GM18508 (cell line): ENCODE measurements at regions not wholly inside any gene's neighbourhood (a gene's known extent, or its start where the extent isn't known, plus 50 kb on each side); places are given as distances from the start of the nearest gene placed in this dataset.

Experiments
- ATAC-seq: cut with Tn5 transposase; IDR thresholded peaks from one replicate; pipeline ENCODE4 v1.9.1; 2021; ENCODE audit warnings: moderate number of reproducible peaks; ENCODE audit not compliant: insufficient read depth, unreplicated experiment

- ATAC-seq, result no peak
Observed at GRCh38 chr4:14184767-14185166, 557.2 kb upstream of the BOD1L1 start.

GRCh38 chr4:14188214-14188613 is 560.7 kb upstream of the BOD1L1 start:
- no peak for ATAC-seq

- no peak for ATAC-seq
Observed at GRCh38 chr4:14193601-14194000, 566.1 kb upstream of the BOD1L1 start.

GRCh38 chr4:14196131-14196530 is 568.6 kb upstream of the BOD1L1 start:
- no peak for ATAC-seq

GRCh38 chr4:14215116-14215770 is 587.7 kb upstream of the BOD1L1 start:
- no peak for ATAC-seq

- ATAC-seq, result no peak
Observed at GRCh38 chr4:14217401-14217800, 589.9 kb upstream of the BOD1L1 start.

GRCh38 chr4:14218641-14219040 is 591.1 kb upstream of the BOD1L1 start:
- ATAC-seq, result no peak

- no peak for ATAC-seq
Observed at GRCh38 chr4:14221176-14221575, 593.7 kb upstream of the BOD1L1 start.

- no peak for ATAC-seq
Observed at GRCh38 chr4:14222377-14223029, 595.0 kb upstream of the BOD1L1 start.

- ATAC-seq, result no peak
Observed at GRCh38 chr4:14223461-14223860, 595.9 kb upstream of the BOD1L1 start.

- ATAC-seq, result no peak
Observed at GRCh38 chr4:14225688-14226207, 598.2 kb upstream of the BOD1L1 start.

- no peak for ATAC-seq
Observed at GRCh38 chr4:14233126-14233525, 605.6 kb upstream of the BOD1L1 start.

GRCh38 chr4:14234307-14234706 is 606.8 kb upstream of the BOD1L1 start:
- no peak for ATAC-seq

- no peak for ATAC-seq
Observed at GRCh38 chr4:14236359-14236758, 608.8 kb upstream of the BOD1L1 start.

- ATAC-seq, result no peak
Observed at GRCh38 chr4:14237911-14238310, 610.4 kb upstream of the BOD1L1 start.

- ATAC-seq, result no peak
Observed at GRCh38 chr4:14241574-14241973, 614.0 kb upstream of the BOD1L1 start.

- no peak for ATAC-seq
Observed at GRCh38 chr4:14247767-14248166, 620.2 kb upstream of the BOD1L1 start.

GRCh38 chr4:14249226-14249625 is 621.7 kb upstream of the BOD1L1 start:
- ATAC-seq, result no peak

- peak; percentile 58 for ATAC-seq
Observed at GRCh38 chr4:14254252-14254651, 626.7 kb upstream of the BOD1L1 start.

- no peak for ATAC-seq
Observed at GRCh38 chr4:14254926-14255325, 627.4 kb upstream of the BOD1L1 start.

- no peak for ATAC-seq
Observed at GRCh38 chr4:14257903-14258302, 630.4 kb upstream of the BOD1L1 start.

- no peak for ATAC-seq
Observed at GRCh38 chr4:14259936-14260335, 632.4 kb upstream of the BOD1L1 start.
